Gastrocnemius medialis (tissue), 4 donors: ENCODE measurements at regions not wholly inside any gene's neighbourhood (a gene's known extent, or its start where the extent isn't known, plus 50 kb on each side); places are given as distances from the start of the nearest gene placed in this dataset.
"Not testable (repeated sequence)": the region's sequence is repeated elsewhere in the genome, so short reads cannot be mapped to it uniquely, and the experiment has no call there.

ENCODE experiments used
- POLR2A ChIP-seq, 2 donors: fragments of 450-650 bp; IDR thresholded peaks; one replicate each; pipeline ENCODE4 v1.6.1; 2017; ENCODE audit warnings: antibody characterized with exemption in 2 of 2, mild to moderate bottlenecking in 2 of 2, moderate library complexity in 2 of 2
- TF ChIP-seq, protein P1 (sequence below), 5 experiments: fragments of 450-650 bp in 3 of 5; fragments of 200-600 bp in 2 of 5; sonication (generic) in 2 of 5; IDR thresholded peaks in 4 of 5; conservative IDR thresholded peaks in 1 of 5; 1 replicate in 4 of 5; 2 replicates in 1 of 5; pipeline ENCODE4 v1.5.1; 2016 to 2019; ENCODE audit warnings: antibody characterized with exemption in 5 of 5, mild to moderate bottlenecking in 3 of 5, moderate library complexity in 3 of 5

- TF ChIP-seq POLR2A (IDR thresholded peaks at IDR 0.05) = not testable (repeated sequence)
- TF ChIP-seq, protein P1, sequence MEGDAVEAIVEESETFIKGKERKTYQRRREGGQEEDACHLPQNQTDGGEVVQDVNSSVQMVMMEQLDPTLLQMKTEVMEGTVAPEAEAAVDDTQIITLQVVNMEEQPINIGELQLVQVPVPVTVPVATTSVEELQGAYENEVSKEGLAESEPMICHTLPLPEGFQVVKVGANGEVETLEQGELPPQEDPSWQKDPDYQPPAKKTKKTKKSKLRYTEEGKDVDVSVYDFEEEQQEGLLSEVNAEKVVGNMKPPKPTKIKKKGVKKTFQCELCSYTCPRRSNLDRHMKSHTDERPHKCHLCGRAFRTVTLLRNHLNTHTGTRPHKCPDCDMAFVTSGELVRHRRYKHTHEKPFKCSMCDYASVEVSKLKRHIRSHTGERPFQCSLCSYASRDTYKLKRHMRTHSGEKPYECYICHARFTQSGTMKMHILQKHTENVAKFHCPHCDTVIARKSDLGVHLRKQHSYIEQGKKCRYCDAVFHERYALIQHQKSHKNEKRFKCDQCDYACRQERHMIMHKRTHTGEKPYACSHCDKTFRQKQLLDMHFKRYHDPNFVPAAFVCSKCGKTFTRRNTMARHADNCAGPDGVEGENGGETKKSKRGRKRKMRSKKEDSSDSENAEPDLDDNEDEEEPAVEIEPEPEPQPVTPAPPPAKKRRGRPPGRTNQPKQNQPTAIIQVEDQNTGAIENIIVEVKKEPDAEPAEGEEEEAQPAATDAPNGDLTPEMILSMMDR (IDR thresholded peaks at IDR 0.05 in 4 of 5, conservative IDR thresholded peaks at IDR 0.05 in 1 of 5) = not testable (repeated sequence)
Observed at GRCh38 chrX:1016281-1016680, 196.2 kb downstream of the CRLF2 start.
